ENCODE measurements at regions not wholly inside any gene's neighbourhood (a gene's known extent, or its start where the extent isn't known, plus 50 kb on each side); places are given as distances from the start of the nearest gene placed in this dataset.
A peak's percentile ranks its signal among the peaks of the same experiment; 100 is the strongest.

DNA sequence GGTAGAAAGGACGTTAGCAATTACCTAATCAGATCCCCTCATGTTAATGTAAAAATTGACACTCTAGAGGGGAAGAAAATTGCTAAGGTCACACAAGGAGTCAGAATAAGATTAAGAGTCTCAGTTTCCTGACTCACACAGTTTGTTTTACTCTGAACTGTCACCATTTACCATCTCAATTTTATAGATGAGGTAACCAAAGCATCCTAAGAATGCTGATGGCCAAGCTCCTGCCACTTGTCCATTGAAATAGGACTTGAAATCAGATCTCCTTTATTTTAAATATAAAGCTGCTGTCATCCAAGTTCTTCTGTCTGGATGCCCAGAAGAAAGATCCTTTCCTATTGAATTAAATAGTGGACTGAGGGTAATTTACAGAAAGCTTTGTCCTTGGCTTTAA, 114.8 kb upstream of the VAMP7 start:
- H4K20me1 ChIP-seq (ENCODE audit: insufficient read depth): no peaks in the 10 kb centered on the region
- H3K27me3 ChIP-seq (ENCODE audit: insufficient read depth, low read depth, low read length): no peaks in the 10 kb centered on the region
- no peaks in the 10 kb centered on the region for H3K36me3 ChIP-seq (ENCODE audit: insufficient read depth, low read length)
- no peaks in the 10 kb centered on the region for H3F3A ChIP-seq (ENCODE audit: insufficient read depth, low read length, poor library complexity, severe bottlenecking)
- peak overlapping the region; percentile 61 for H3K4me3 ChIP-seq (ENCODE audit: low read length)
- no peaks in the 10 kb centered on the region for H3K9me3 ChIP-seq (ENCODE audit: low read length)
- H3K9ac ChIP-seq (ENCODE audit: low read length): peak overlapping the region; percentile 70
- no peaks in the 10 kb centered on the region for H3K79me2 ChIP-seq (replicated peaks; ENCODE audit: insufficient read depth, low read length)
- H3K27ac ChIP-seq (ENCODE audit: low read length): peak overlapping the region; percentile 92
- no peaks in the 10 kb centered on the region for H3K9me2 ChIP-seq (ENCODE audit: insufficient read depth, low read length)
- peak overlapping the region; percentile 34 for H2AFZ ChIP-seq (ENCODE audit: low read depth, low read length)
- TF ChIP-seq SMC3 (conservative IDR thresholded peaks at IDR 0.05; ENCODE audit: poor library complexity): no peak
- TF ChIP-seq RAD21 (conservative IDR thresholded peaks at IDR 0.05): no peak
- TF ChIP-seq EZH2 (IDR thresholded peaks at IDR 0.05; ENCODE audit: borderline replicate concordance, insufficient read depth, low read length, poor library complexity, severe bottlenecking): no peak
- TF ChIP-seq, protein P1, sequence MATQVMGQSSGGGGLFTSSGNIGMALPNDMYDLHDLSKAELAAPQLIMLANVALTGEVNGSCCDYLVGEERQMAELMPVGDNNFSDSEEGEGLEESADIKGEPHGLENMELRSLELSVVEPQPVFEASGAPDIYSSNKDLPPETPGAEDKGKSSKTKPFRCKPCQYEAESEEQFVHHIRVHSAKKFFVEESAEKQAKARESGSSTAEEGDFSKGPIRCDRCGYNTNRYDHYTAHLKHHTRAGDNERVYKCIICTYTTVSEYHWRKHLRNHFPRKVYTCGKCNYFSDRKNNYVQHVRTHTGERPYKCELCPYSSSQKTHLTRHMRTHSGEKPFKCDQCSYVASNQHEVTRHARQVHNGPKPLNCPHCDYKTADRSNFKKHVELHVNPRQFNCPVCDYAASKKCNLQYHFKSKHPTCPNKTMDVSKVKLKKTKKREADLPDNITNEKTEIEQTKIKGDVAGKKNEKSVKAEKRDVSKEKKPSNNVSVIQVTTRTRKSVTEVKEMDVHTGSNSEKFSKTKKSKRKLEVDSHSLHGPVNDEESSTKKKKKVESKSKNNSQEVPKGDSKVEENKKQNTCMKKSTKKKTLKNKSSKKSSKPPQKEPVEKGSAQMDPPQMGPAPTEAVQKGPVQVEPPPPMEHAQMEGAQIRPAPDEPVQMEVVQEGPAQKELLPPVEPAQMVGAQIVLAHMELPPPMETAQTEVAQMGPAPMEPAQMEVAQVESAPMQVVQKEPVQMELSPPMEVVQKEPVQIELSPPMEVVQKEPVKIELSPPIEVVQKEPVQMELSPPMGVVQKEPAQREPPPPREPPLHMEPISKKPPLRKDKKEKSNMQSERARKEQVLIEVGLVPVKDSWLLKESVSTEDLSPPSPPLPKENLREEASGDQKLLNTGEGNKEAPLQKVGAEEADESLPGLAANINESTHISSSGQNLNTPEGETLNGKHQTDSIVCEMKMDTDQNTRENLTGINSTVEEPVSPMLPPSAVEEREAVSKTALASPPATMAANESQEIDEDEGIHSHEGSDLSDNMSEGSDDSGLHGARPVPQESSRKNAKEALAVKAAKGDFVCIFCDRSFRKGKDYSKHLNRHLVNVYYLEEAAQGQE (IDR thresholded peaks at IDR 0.05; ENCODE audit: borderline replicate concordance): no peak
- peak; percentile 10 for TF ChIP-seq EP300 (conservative IDR thresholded peaks at IDR 0.05; ENCODE audit: poor library complexity, severe bottlenecking)
- peak overlapping the region; percentile 44 for H3K4me2 ChIP-seq (ENCODE audit: low read length)

DNA sequence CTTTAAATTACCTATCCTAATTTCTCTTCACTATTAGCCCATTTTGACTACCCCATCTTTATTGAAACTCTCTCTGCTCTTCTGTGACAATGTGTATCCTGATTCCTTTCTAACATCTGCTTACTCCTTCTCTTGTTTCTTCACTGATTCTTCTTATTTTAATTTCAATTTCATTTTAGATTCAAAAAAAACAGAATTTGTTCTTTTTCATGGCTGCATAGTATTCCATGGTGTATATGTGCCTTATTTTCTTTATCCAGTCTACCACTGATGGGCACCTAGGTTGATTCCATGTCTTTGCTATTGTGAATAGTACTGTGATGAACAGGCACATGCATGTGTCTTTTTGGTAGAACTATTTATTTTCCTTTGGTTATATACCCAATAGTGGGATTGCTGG, 120.0 kb upstream of the VAMP7 start:
- Histone ChIP-seq H3K79me2 (replicated peaks; ENCODE audit: insufficient read depth, low read length) (no peaks in the 10 kb centered on the region), H3K9me2 (ENCODE audit: insufficient read depth, low read length) (no peaks in the 10 kb centered on the region), H2AFZ (ENCODE audit: low read depth, low read length) (no peak overlapping the region), H3K4me2 (ENCODE audit: low read length) (no peak overlapping the region), H3K27ac (ENCODE audit: low read length) (no peak overlapping the region), H4K20me1 (ENCODE audit: insufficient read depth) (no peaks in the 10 kb centered on the region), H3K9me3 (ENCODE audit: low read length) (no peaks in the 10 kb centered on the region), H3K4me3 (ENCODE audit: low read length) (no peak overlapping the region), H3F3A (ENCODE audit: insufficient read depth, low read length, poor library complexity, severe bottlenecking) (no peaks in the 10 kb centered on the region), H3K36me3 (ENCODE audit: insufficient read depth, low read length) (no peaks in the 10 kb centered on the region), H3K9ac (ENCODE audit: low read length) (no peak overlapping the region), H3K27me3 (ENCODE audit: insufficient read depth, low read depth, low read length) (no peaks in the 10 kb centered on the region)
- TF ChIP-seq SMC3 (conservative IDR thresholded peaks at IDR 0.05; ENCODE audit: poor library complexity) (no peak), POLR2AphosphoS5 (IDR thresholded peaks at IDR 0.05) (no peak), EP300 (conservative IDR thresholded peaks at IDR 0.05; ENCODE audit: poor library complexity, severe bottlenecking) (no peak), TAF1 (IDR thresholded peaks at IDR 0.05; ENCODE audit: low read depth) (no peak)
- TF ChIP-seq, protein P1 (IDR thresholded peaks at IDR 0.05; ENCODE audit: borderline replicate concordance): no peak
- TF ChIP-seq, protein P2, sequence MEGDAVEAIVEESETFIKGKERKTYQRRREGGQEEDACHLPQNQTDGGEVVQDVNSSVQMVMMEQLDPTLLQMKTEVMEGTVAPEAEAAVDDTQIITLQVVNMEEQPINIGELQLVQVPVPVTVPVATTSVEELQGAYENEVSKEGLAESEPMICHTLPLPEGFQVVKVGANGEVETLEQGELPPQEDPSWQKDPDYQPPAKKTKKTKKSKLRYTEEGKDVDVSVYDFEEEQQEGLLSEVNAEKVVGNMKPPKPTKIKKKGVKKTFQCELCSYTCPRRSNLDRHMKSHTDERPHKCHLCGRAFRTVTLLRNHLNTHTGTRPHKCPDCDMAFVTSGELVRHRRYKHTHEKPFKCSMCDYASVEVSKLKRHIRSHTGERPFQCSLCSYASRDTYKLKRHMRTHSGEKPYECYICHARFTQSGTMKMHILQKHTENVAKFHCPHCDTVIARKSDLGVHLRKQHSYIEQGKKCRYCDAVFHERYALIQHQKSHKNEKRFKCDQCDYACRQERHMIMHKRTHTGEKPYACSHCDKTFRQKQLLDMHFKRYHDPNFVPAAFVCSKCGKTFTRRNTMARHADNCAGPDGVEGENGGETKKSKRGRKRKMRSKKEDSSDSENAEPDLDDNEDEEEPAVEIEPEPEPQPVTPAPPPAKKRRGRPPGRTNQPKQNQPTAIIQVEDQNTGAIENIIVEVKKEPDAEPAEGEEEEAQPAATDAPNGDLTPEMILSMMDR (IDR thresholded peaks at IDR 0.05; ENCODE audit: poor library complexity, severe bottlenecking): no peak
